GM19023 (cell line): ENCODE measurements at regions not wholly inside any gene's neighbourhood (a gene's known extent, or its start where the extent isn't known, plus 50 kb on each side); places are given as distances from the start of the nearest gene placed in this dataset.

Source experiments
- ATAC-seq: cut with Tn5 transposase; IDR thresholded peaks from one replicate; pipeline ENCODE4 v1.9.1; 2021; ENCODE audit warnings: mild to moderate bottlenecking, moderate library complexity; ENCODE audit not compliant: unreplicated experiment

DNA sequence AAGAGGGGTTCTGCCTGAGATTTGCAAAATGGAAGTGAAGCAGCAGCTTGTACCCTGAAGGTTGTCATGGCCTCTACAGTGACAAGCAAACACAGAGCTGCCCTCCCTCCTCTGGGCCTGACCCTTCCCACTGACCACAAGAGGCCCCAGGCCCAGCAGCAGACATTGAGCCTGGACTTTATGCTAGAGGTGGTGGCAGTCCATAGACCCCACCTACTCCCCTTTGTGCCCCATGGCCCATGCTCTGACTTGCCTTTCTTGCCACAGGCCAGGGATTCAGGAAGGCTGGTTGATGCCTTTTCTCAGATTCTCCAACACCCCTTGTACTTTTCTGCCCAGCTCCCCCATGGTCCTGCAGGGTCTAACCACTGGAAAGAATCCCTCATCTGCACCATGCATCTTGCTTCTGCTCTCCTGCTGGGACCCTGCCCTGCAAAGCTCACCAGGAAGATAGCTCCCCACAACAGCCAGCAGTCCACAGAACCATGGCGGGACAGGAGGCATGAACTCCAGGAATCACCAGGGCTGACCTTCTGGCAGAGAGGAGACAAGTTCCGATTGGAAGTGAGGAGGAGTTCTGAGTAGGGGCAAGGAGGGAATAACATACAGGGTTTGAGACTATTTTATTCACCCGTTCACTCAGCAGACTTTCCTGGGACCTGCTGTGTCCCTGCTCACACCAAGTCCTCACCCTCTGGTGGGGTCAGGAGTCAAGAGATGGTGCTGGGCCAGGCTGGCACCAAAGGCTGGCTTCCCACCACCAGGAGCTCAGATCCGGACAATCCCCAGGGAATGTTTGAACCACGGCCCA, 263.8 kb downstream of the SYK start:
- ATAC-seq, result no peak

DNA sequence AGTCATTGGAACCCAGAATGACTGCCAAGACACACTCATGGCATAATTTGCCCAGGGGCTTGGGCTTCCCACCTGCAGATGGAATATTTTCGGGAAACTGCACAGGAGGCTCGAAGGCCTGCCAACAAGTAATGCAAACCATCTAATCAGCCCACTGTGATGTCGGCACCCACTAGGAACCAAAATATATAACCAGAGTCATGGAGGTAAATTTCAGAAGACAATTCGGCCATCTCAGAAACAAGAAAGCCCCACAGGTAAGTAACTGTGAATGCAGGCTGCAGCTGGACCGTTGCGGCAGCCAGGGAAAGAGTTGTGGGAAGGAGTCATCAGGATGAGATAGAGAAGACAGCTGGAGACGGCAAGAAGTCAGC, 264.4 kb downstream of the SYK start:
- ATAC-seq, result no peak

DNA sequence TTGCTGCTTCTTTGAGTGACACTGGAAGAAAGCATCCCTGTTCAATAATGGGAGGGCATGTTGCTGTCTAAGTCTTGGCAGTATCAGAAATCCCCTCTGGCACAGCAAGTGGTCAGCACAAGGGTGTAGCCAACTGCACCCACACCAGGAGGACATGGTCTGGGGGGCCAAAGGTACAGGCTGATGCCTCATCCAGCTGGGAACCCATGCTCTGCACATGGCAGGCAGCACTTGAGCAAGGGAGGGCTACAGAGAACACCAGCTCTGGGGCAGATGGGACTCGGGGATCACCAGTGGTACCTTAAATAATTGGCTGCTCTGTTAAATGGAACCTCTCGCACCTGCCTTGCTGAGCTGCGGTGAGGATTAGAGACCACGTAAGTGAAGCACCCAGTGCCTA, 265.2 kb downstream of the SYK start:
- ATAC-seq, result no peak

DNA sequence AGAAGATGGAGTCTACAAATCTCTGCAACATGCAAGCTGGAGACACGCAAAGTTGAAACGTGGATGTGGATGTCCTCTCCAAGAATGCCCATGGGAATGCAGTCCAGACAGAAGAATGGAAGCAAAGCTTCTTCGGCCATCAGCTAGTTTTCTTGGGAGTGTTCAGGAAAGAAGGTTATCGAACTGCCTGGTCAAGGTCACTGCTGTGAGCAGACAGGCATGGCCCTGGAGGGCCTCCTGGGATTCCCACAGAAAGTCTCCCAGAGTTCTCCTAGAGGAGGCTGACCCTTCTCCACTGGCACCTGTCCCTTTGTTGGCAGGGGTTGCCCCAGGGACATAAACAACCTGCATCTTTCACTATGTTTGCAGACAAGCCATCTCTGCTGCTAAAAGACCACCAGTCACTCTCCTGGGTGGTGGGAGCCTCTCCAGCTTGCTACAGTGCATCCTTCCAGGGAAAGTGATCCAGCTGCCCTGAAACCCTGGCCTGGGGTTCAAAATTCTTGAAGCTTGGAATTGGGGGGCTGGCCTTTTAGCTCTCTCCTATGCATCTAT, 265.8 kb downstream of the SYK start:
- ATAC-seq, result no peak

DNA sequence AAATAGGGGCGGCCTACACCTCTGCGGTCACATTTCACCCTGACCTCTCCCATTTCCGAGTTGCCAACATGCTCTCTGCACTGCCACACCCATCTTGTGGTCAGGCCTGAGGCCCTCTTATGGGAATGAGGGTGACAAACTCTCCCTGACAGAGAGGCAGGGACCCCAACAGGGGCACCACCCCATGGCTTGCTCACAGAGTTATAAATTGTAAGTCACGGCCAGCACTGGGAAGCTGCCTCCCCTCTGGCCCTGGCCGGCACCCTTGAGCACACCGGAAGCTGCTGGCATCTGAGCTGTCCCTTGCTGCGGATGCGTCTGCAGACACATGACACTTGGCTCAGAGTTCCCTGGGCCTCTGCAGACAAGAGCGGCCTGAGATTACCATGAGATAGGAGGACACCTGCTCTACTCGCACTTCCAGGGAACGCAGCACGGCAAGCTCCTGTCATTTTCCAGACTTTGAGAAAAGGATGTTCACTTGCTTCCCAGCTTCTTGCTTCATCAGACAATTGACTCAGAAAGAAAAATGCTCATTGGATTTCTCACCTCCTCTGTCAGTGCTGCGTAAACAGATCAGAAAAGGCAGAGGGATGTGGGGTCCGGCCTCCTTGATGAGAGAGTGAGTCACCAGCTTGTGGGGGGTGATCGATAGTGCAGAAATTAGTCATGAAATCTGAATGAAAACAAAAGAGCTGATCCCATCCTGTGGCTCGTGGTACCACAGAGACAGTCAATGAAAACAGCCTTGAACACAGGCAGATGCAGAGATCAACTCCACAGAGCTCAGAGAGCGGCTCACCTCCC, 269.8 kb downstream of the SYK start:
- no peak for ATAC-seq

DNA sequence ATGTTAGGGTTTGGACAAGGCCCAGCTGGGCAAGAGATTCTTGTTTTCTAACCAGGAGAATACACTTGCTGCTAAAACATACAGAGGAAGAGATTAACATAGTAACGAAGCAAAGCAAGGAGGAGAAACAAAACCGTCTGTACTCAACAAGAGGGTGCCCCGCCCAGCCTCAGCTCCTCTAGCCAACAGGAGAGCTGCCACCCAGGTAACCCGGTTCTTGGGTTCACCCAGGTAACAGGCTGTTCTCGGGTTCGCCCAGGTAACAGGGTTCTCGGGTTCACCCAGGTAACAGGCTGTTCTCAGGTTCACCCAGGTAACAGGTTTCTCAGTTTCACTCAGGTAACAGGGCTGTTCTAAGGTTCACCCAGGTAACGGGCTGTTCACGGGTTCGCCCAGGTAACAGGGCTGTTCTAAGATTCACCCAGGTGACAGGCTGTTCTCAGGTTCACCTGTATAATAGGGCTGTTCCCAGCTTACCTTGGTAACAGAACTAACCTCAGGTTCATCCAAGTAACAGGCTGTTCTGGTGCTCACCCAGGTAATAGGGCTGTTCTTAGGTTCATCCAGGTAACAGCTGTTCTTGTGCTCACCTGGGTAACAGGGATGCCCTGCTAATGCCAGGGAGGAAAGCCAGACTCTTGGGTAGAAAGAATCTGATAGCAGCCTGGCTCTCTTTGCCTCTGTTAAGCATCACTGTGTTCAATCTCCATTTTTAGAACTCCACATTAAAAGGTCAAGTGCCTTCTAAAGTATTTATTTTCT, 271.6 kb downstream of the SYK start:
- no peak for ATAC-seq

DNA sequence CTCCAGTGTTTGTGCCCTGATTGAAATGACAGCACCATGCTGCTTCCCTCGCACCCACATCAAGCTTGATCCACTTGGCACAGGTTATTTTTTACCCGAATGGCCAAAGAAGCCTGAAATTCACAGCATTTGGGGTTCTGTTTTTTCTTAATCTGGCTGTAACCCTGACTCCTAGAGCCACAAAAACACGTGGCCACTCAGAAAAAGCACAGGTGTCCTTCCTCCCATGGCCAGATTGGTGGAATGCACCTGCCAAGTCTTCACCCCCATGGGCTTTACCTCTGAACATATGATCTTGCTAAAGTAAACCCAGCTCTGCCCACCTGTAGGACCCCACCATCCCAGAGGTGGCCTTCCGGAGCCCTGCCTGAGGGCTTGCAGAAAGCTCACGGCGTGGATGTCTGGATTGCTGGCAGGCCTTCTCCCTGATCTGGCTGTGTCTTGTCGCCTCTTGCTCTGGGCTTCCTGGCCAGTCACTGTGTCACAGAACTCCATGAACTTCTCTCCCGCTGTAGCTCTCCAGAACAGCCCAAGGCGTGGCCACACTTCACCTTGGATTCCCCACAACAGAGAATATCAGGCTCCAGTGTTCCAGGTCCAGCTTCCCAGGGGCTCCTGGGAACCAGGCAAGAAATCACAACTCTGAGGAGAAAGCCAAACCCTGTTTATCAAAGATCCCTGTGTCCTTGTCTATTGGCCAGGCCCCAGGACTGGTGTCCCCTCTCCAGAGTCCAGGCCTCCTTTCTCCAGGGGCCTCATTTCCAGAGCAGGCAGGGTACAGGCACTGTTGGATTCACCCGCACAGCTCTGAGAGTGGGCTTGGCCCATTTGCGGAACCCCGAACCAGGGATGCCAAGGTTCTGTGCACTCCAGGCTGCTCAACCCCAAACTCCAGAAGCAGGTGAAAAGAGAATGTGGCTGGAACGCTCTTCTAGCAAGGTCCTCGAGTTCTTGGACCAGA, 272.5 kb downstream of the SYK start:
- no peak for ATAC-seq

DNA sequence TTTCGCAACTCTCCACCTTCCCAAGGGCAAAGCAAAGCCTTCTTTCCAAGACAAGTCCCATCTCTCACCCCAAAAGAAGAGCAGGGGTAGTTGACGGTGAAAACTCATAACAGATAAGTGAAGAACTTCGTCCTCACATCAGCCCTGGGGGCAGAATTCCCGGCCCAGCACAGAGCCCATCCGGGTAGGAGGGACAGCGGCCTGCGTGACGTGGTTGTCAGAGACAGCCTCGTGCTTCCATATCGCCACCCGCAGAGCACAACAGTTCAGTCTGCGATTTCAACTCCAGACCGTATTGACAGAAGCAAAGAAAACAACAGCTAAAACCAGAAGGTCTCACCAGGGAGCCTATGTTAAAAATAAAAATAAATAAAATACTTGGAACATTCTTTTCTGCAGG, 273.2 kb downstream of the SYK start:
- no peak for ATAC-seq

DNA sequence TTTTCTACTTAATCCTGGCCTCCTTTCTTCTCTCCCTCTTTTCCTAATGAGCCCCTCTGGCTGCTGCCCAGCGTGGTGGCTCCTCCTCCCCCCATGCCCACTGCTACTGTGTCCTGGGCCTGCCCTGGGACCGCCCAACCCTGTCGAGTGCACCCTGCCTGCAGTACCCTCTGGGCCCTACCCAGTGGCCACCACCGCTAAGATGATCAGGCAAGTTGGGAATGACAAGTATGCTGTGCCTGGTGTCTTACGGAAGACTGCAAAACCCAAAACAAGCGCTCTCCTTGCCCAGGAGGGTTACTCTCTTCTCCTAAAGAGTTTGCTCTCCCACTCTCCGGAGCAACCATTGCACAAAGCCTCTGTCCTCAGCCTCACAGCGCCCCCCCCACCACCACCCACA, 273.7 kb downstream of the SYK start:
- no peak for ATAC-seq

DNA sequence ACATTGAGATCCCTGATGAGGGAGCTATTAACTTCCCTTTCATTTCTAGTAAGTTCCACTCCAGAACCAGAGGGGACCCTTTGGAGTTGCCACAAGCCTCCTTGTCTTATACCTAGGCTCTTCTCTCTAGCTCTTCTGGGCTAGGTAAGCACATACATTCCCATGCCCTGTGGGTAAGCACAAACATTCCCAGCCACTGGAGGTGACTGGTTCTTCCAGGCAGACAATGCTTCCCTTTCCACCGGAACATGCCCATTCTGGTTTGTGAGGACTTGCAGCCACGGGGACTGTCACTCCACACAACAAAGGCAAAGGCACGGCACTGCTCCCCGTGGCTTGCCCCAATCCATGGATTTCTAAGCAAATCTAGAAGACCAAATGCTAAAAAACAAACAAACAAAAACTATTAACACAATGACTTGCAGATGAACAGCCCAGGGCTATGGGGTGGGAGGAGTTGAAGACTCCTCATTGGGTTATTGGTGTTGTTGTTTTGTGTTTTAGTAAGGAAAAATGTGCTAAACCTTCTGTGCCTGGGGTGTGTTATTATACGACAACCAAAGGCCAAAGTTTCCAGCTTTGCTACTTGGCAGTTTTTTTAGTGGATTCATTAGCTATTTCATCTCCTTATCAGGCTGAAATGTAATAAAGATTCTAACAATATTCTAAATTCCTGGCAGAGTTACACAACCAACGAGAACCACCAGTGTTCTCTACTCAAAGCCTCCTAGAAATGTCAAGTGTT, 276.2 kb downstream of the SYK start:
- ATAC-seq, result no peak

DNA sequence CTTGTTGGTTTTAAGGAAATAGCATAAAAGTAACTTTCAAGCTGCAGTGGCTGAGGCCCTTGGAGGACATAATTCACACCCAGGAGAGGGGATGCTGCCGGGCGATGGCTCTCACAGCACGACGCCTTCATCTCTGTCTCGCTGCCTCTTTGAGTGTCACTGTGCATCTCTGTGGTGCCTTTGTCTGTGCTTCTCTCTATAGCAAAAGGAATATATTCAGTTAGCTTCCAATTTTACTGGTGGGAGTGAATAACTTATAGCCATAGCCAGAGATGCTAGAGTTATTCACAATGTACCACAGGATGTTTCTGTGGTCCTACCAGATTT, 276.7 kb downstream of the SYK start:
- no peak for ATAC-seq

DNA sequence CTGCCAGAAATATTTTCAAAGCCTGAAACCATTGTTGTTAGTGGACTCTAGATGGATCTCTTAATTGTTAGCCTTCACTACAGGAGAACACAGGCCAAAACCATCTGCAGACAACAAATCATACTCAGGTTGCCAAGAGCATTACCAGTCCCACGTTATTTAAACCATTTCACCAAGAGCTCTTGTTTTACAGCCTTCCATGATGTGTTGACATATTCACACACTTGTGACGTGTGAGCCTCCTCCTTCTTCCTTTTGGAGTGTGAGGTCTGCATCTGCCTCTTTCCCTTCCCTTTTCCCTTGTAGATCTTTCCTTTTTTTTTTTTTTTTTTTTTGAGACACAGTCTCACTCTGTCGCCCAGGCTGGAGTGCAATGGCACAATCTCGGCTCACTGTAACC, 279.0 kb downstream of the AUH start:
- no peak for ATAC-seq

DNA sequence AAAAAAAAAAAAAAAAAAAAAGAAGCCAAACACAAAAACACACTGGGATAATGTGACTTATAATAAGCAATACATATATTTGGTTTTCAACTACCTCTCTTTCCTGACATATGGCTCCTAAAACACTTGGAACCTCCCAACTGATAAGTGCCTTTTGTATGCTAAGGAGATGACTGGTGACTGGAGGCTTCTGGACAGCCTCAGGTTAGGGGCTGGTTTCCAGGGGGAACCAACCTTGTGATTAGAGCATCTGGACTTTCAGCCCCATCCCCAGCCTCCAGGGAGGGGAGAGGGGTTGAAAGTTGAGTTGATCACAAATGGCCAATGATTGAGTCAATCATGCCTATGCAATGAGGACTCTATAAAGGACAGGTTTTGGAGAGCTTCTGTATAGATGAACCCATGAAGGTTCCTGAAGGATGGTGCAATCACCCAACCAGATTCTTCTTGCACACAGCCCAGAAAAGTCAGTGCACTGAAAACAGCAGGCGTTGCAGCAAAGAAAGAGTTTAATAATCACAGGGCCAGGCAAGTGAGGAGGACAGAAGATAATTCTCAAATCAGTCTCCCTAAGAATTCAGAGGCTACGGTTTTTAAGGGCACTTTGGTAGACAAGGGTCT, 276.7 kb downstream of the AUH start:
- no peak for ATAC-seq

DNA sequence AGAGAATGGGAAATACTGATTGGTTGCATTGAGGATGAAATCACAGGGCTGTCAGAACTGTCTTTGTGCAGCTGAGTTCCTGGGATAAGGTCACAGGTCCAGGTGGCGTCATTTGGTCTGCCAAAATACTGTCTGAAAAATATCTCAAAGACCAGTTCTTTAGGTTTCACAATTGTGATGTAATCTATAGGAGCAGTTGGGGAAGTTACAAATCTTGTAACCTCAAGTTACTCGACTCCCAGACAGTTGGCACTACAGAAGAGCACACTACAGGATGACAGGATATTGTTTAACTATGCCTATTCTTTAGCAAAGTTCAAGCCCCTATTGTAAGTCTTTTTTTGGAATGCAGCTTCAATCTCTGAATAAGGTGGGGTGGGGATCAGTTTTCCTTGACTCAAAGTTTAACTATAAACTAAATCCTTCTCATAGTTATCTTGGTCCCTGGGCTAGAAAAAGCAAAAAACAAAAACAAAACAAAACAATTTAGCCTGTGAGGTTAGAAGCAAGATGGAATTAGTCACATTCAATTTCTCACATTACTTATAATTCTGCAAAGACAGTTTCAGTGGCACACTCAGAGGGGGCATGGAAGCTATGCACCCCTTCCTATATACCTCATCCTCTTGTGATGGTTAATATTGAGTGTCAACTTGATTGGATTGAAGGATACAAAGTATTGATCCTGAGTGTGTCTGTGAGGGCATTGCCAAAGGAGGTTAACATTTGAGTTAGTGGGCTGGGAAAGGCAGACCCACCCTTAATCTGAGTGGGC, 276.0 kb downstream of the AUH start:
- ATAC-seq, result no peak

DNA sequence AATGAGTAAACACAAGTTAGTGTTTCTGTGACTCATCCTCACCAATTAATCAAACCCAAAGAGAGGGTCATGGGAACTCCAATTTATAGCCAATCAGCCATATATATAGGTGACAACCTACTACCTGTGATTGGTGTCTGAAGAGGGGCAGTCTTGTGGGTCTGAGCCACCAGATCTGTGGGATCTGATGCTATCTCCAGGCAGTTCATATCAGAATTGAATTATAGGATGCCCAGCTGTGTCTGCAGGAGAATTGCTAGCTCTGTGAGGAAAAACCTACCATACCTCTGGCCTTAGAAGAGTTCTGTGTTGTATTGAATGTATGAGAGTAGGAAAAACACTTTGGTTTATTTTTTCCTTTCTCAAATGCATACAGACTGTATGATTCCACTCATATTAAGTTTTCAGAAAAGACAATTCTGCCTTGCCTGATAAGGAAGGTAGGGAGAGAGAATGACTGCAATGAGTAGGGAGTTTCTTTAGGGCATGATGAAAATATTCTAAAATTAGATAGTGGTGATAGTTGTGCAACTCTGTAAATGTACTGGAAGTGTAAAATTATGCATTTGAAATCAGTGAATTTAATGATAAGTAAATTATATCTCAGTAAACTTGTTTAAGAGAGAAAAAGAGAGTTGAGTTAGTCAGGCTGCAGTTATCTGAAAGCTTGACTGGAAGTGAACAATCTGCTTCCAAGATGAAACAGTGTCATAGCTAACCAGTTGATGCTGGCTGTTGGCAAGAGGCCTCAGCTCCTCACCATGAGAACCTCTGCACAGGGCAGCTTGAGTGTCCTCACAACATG, 274.9 kb downstream of the AUH start:
- ATAC-seq, result no peak

DNA sequence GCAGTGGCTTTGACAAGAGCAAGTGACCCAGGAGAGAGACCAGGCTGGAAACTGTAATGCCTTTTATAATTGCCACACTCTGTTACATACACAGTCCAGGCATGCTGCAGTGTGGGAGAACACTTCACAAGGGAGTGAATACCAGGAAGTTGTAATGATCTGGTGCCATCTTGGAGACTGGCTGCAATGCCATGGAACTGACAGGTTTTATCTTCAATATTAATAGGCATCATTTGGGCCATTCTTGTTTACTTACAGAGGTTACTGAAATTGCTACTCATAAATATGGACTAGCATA, 274.3 kb downstream of the AUH start:
- no peak for ATAC-seq

DNA sequence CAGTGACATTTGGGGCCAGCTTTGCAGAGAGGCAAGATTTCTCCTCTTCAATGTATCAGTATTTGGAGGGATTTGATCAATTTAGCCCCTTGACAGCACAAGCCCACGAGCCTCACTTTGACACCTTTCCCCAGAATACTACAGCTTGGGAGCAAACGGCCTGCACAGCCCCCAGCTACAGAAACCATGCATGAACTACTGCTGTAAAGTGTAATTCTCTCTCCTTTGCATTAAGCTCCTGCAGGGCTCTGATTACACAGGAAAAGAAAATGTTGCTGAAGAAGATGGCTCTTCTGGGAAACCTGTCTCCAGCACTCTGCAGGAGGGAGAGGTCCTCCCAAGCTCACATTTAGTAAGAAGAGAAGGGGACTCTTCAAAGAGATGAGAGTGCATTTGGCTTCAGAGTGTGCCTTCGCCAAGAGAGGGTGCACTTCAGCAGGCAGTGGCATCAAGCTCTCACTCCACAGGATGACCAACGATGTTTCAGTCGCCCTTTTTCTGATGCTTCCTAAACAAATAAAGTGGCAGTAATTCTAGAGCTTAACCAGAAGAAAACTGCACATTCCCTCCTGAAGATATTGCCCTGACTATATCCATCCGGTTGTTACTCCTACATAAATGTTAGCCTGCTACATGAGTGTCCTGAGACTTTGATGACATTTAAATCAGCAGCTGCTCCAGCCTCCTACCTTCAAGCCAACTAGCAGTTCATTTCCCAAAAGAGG, 272.2 kb downstream of the AUH start:
- no peak for ATAC-seq

DNA sequence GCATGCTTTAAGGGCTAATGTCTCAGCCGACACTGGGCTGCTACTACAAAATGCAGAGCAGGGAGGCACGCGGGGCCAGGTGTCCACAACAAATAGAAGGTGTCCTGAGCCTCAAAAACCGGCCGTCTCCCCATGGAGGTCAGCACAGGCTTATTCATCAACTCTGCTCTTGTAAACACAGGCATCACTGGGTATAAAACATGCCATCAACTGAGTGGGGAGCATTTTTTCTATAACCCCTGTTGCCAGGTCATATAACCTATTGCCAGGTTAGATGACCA, 271.6 kb downstream of the AUH start:
- ATAC-seq, result no peak
